Femur (tissue), 1 donor: ENCODE measurements at regions not wholly inside any gene's neighbourhood (a gene's known extent, or its start where the extent isn't known, plus 50 kb on each side); places are given as distances from the start of the nearest gene placed in this dataset.
A peak's percentile ranks its signal among the peaks of the same experiment; 100 is the strongest.

ENCODE experiments used
- DNase-seq: peaks from one replicate; pipeline ENCODE4 v3.0.0-alpha.2; 2017

DNA sequence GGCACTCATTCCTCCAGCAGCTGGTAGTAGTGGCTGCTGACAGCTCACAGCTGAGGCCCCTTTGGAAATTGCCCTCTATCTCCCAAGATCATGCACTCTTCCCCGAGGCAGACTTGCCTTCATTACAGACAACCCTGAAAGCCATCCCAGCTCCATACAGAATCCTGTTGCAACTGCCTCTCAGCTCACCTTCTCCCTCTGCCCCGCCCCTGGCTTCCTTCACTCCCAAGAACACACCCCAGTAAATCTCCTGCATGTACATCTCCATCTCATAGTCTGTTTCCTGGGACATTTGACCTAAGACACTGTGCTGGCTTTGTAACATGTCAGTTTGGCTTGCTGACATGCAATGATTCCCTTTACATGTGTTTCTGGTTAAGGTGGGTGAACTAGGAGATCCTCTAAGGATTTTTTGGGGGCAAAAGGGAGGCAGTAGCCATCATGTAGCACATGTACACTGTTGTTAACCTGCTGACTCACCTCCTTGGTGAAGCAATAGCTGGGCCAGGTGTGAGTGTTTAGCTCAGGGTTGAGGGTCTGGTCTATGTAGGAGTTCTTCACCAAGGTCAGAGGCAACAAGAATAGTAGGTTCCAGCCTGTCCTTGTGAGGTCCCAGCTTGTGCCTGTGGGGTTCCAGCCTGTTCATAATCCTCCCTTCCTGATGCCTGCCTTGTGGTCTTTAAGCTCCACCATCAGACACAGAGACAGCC, 179.6 kb downstream of the CSNK2A3 start:
- no peak for DNase-seq

DNA sequence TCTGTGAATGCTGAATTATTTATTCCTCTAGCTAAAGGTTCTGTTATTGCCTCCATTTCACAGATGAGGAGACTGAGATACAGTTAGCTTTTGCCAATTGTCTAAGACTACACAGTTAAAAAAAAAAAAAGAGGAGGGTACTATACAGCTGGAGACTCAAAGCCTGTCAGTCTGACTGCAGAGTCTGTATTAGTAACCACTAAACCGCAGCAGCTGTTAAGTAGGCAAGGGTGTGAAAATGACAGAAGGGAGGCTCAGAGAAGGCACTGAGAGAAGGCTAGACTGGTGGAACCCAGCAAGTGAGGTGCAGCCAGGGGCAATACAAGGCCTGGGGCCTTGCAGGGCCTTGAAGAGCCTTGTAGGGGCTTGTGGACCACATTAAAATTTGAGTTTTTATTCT, 181.2 kb downstream of the CSNK2A3 start:
- no peak for DNase-seq

GRCh38 chr11:11171285-11171684, 181.8 kb downstream of the CSNK2A3 start:
- no peak for DNase-seq

DNA sequence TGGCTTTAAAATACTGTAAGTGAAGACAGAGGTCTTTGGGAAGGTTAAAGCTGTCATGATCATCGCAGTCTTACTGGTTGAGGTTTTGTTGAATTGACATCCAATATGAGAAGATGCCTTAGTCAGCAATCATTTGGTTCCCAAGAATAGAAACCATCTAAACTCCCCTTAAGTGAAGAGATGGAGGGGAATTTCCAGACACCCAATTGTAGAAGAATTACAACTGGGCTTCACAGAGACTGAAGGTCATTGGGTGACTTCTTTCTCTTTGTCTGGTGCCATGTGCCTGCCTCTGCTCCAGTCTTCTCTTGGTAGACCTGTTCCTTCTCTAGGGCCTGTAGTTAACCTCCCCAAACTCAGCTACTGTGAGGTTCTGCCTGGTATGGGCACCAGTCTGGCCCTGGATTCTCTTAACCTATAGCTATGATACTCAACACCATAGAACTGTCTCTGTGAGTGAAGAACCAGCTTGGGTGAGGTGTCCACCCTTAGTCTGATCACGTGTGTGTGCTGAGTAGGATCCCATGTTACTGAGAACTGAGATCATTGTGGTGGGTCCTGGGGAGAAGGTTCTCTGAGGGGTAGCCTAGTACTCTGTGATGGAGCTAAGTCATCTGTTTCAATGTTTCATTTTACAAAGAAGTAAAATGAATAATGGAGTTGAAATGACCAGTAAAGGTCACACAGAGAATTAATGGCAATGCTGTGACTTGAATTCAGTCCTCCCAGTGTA, 182.5 kb downstream of the CSNK2A3 start:
- no peak for DNase-seq

DNA sequence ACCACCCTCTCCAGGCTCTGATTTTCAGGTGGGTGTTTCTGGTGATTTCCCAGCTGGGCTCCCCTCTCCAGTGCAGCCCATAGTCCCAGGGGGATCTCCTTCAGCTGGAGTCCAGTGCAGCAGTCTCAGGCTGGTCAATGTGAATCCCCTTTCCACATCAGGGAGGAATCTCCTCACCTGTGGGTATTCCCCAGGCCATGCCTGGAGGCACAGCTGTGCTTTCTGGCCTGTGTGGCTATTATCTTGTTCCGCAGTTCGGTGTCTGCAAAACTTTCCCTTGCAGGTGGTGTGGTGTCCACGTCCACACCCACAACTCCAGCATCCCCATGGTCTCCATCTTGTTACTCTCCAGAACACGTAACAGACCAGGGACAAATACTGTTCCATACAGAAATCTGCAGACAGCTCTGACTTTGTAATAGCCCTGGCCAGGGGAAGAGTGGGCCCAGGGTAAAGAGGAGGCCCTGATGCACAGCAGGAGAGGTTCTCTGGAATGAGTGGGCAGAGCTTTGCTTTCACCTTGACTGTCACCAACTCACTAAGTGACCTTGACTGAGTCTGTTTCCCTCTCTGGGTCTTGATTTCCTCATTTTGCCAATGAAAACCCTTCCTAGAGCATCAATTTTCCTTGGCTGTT, 183.2 kb downstream of the CSNK2A3 start:
- no peak for DNase-seq

GRCh38 chr11:11167806-11168205, 185.2 kb downstream of the CSNK2A3 start:
- DNase-seq, result no peak

- no peak for DNase-seq
Measured at GRCh38 chr11:11164334-11164690, 188.7 kb downstream of the CSNK2A3 start.

DNA sequence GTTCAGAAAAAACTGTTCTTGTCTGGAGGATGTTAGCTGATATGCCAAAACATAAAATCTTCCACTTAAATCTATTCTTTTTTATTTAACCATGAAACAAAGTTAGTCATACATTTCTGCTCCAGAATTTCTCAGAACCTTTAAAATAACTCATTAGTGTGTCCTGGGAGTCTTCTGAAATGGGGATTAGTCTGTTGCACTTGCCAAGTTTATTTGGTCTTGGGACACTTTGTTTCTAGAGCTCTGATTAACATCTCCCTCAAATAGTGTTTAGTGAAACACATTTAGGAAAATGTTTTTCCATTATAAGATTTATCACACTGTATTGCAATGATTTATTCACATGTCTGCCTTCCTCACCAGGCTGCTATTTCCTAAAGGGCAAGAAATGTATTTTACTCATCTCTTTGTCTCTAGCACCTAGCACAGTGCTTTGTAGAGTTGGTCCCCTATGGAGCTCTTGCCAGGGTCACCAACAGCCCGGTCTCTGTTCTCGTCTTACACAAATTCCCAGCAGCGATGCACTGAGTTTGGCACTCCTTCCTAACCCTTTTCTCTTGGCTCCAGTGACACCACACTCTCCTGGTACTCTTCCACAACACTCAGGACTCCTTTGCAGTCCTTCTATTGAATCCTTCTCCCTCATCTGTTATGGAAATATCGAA, 189.2 kb downstream of the CSNK2A3 start:
- no peak for DNase-seq

DNA sequence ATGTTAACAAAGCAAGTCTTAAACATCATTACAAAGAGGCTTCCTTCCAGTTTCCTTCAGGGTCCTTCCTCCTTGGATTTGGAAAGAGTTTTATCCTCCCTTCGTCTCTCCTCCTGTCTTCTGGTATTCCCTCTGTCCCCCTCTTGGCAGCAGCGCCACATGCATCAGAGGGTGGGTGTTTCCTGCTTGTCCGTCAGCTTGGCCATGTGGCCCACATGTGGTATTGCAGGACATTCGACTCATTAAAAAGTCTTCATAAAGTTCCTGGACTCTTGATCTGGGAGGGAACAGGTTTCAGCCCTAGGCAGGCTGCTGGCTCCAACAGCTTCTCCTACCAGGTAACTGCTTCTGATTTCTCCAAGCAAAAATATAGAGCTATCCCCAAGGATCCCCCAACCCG, 189.8 kb downstream of the CSNK2A3 start:
- no peak for DNase-seq

GRCh38 chr11:11157185-11157584, 195.9 kb downstream of the CSNK2A3 start:
- DNase-seq, result no peak

- DNase-seq, result no peak
Measured at GRCh38 chr11:11155962-11156815, 196.9 kb downstream of the CSNK2A3 start.

GRCh38 chr11:11152877-11153276, 200.2 kb downstream of the CSNK2A3 start:
- no peak for DNase-seq

DNA sequence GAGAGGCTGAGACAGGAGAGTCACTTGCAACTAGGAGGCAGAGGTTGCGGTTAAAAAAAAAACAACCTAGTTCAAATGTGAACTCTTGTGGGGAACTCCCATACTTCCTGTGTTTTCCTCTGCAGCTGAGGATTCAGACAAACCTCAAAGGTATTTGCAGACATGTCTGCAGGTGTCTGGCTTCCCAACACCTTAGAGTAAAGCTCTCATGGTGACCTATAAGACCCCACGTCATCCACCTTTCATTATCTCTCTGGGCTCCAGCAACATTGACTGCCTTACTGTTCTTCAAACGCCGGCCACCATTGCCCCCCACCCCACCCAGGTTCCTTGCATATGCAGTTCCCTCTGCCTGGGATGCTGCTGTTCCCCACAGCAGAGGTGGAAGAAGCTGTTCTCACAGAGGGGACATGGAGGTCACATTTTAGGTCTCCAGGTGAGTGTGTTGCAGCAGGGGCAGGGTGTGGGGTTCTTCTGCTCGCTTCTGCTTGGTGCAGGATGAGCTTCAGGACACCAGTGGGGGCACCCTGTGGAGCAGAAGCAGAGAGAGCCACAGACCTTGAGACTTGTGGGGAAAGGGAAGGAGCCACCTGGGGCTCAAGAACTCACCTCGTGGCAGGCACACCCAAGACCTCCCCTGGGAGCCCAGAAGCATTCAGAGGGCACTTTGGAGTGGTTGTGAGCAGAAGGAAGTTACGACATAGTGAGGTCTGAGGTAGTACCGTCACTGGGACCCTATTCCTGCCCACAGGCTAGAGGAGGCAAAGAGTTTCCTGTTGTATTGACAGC, 203.2 kb downstream of the CSNK2A3 start:
- DNase-seq, result no peak

DNA sequence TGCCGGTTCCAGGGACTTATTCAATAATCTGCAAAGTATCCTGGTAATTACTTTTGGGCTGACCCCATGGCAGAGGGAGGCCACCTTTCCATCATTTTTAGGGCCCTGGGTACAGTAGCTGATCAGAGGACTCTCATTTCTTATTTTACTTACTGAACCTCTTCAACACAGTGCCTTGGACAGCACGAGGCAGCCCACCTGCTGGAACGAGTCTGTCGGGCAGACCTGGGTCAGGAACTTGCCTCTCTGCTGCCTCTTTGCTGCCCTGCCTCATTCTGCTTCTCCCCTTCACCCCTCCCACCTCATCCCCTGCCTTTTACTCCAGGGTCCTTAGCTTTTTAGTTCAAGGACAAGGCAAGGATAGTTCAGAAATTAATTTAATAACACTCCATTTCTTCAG, 204.5 kb downstream of the CSNK2A3 start:
- DNase-seq, result no peak

DNA sequence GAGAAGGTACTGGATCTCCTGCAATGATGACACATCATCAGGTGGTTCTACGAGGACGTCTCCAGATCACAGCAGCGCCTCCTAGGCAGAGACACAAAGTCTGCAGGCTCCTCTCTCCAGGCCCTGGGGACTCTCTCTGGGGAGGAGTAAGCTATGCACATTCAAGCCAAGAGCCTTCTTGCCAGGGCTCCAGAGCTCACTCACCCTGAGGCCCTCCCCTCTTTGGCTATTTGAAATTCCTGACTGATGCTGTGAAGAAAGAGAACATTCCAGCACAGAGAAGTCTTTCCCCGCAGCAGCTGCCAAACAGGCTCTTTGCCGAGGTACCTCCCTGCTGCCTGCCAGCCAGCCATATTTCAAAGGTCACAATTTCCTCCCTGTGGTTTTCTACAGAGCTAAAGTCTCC, 204.9 kb downstream of the CSNK2A3 start:
- peak; percentile 85 for DNase-seq

DNA sequence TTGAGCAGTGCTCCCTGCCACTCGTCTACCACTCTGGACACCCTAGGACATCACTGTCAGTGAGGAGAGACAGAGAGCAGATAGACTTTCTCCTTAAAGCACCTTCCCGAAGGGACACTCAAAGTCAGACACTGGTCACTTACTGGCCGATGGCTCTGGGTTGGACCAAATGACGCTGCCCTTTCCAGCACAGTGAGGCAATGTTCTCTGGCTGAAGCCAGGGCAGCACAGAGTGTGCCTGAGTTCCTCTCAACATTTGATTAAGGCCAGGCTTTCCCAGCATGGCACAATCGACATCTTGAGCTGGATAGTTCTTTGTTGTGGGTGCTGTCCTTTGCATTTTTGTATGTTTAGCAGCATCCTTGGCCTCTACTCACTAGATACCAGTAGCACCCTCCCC, 206.2 kb downstream of the CSNK2A3 start:
- no peak for DNase-seq

GRCh38 chr11:11143849-11144248, 209.2 kb downstream of the CSNK2A3 start:
- DNase-seq, result no peak

GRCh38 chr11:11142430-11142829, 210.6 kb downstream of the CSNK2A3 start:
- DNase-seq, result no peak

- no peak for DNase-seq
Measured at GRCh38 chr11:11141065-11141464, 212.0 kb downstream of the CSNK2A3 start.

DNA sequence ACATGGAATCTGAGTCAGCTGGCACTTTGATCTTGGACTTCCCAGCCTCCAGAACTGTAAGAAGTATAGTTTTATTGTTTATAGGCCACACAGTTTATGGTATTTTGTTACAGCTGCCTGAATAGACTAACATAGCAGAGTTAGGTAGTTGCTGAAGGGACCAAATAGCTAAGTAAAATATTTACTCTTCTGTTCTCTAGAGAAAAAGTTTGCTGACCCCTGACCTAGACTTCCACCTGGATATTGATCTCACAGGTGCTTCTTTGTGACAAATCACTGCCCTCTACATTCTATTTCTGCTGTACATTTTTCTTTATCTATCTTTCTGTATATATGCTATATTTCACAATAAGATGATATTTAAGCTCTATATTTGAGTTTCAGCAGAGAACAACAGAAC, 212.5 kb downstream of the CSNK2A3 start:
- no peak for DNase-seq

DNA sequence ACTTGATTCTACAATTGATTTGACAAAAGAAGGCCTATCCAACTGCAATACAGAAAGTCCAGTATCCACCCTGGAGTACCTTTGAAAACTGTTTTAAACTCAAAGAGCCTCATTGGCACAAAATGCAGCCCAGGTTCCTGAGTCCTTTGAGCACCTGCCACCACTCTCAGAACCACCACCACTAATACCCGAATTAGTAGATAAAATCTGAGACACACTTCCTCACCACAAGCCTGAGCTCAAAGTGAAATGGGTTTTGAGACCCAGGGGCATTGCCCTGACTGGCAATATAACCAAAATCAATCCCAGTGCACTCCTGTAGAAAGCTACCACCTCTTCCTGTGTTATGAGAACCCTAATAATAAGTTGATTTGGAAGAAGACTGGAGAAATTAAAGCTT, 215.7 kb downstream of the CSNK2A3 start:
- DNase-seq, result no peak
